ENCODE measurements at regions not wholly inside any gene's neighbourhood (a gene's known extent, or its start where the extent isn't known, plus 50 kb on each side); places are given as distances from the start of the nearest gene placed in this dataset.

DNA sequence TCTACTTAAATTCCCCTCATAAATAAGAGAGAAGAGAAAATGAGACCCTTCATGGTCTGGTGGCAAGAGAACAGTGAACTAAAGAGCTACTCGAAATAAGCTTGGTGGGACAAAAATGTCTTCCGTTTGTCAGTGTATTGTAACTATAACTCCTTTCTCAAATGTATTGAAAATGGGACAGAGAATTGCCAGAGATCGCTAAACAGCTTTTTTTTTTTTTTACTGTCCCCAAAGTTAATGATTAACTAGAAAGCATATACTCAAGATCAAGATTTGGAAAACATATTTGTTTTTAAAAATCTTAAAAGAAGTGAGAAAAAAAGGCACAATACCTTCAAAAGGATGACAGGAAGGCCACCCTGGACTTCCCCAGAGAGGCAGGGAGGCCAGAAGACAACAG is 206.4 kb upstream of the CTNND2 start:
- no peaks in the 10 kb centered on the region for H3K27me3 ChIP-seq
- intact Hi-C loops (cut with DNase I), result no loop called here
- H3K9me3 ChIP-seq, result no peaks in the 10 kb centered on the region
- no peak for DNase-seq (ENCODE audit: extremely low spot score)
- no peak for TF ChIP-seq EP300 (IDR thresholded peaks at IDR 0.05)
- TF ChIP-seq, protein P1, sequence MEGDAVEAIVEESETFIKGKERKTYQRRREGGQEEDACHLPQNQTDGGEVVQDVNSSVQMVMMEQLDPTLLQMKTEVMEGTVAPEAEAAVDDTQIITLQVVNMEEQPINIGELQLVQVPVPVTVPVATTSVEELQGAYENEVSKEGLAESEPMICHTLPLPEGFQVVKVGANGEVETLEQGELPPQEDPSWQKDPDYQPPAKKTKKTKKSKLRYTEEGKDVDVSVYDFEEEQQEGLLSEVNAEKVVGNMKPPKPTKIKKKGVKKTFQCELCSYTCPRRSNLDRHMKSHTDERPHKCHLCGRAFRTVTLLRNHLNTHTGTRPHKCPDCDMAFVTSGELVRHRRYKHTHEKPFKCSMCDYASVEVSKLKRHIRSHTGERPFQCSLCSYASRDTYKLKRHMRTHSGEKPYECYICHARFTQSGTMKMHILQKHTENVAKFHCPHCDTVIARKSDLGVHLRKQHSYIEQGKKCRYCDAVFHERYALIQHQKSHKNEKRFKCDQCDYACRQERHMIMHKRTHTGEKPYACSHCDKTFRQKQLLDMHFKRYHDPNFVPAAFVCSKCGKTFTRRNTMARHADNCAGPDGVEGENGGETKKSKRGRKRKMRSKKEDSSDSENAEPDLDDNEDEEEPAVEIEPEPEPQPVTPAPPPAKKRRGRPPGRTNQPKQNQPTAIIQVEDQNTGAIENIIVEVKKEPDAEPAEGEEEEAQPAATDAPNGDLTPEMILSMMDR (IDR thresholded peaks at IDR 0.05), result no peak
- no peak for TF ChIP-seq POLR2A (IDR thresholded peaks at IDR 0.05; ENCODE audit: low read depth)
- no peak for TF ChIP-seq POLR2AphosphoS5 (IDR thresholded peaks at IDR 0.05)
- H3K27ac ChIP-seq (replicated peaks in 1 of 4), result no peak overlapping the region
- H3K4me1 ChIP-seq, result no peaks in the 10 kb centered on the region
- no peak overlapping the region for H3K4me3 ChIP-seq
- H3K36me3 ChIP-seq, result no peaks in the 10 kb centered on the region
- 82% methylated on average over 3 of the region's 3 CpGs for WGBS

- TF ChIP-seq, protein P1 (IDR thresholded peaks at IDR 0.05), result no peak
- no peak for TF ChIP-seq POLR2A (IDR thresholded peaks at IDR 0.05; ENCODE audit: low read depth)
- Histone ChIP-seq H3K27ac (replicated peaks in 1 of 4) (no peak overlapping the region), H3K36me3 (no peaks in the 10 kb centered on the region), H3K27me3 (no peaks in the 10 kb centered on the region), H3K4me3 (no peak overlapping the region), H3K9me3 (no peaks in the 10 kb centered on the region), H3K4me1 (no peaks in the 10 kb centered on the region)
- no peak for DNase-seq (ENCODE audit: extremely low spot score)
- intact Hi-C loops (cut with DNase I), result no loop called here
- WGBS, result 43% methylated on average over 5 of the region's 5 CpGs
These were observed 204.9 kb upstream of the CTNND2 start for GRCh38 chr5:12109075-12109688.

DNA sequence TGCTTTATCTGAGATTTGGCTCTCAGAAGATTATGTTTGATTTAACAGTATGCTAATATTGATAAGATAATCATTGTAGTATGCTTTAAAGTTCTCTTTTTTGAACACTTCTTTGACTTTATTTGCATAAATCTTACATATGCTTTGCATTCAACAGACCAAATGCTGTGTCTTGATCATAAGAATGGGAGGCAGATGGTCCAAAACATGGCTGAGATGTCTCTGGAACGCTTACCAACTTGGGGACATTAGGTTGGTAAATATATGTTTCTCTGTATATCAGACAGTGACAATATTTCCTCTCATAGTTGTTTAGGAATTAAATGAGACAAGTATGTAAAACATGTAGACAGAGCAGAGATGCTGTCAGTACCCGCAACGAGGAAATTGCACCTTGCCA is 197.9 kb upstream of the CTNND2 start:
- Histone ChIP-seq H3K4me3 (no peak overlapping the region), H3K27ac (replicated peaks in 1 of 4) (no peak overlapping the region), H3K27me3 (no peaks in the 10 kb centered on the region), H3K9me3 (no peaks in the 10 kb centered on the region), H3K36me3 (no peaks in the 10 kb centered on the region), H3K4me1 (no peaks in the 10 kb centered on the region)
- TF ChIP-seq POLR2AphosphoS5 (IDR thresholded peaks at IDR 0.05) (no peak), EP300 (IDR thresholded peaks at IDR 0.05) (no peak), POLR2A (IDR thresholded peaks at IDR 0.05; ENCODE audit: low read depth) (no peak)
- TF ChIP-seq, protein P1 (IDR thresholded peaks at IDR 0.05), result no peak
- intact Hi-C loops (cut with DNase I), result no loop called here
- WGBS, result 83% methylated on average over 3 of the region's 3 CpGs
- no peak for DNase-seq (ENCODE audit: extremely low spot score)

DNA sequence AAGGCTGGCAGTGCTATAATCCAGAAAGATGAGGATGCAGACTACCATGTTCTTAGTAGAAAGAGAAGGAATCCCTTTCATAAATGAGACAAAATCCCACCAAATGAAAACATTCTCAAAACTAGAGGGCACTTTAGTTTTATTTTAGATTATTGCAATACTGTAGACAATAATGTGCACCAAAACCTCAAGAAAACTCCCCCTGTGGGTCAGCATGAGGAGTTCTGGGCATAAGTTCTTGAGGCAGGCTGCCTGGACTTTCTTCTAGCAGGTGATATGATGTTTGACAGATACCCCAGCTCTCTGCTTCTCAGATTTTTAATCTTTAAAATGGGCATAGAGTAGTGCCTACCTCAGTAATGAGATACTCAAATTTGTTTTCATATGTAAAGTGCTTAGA is 196.3 kb upstream of the CTNND2 start:
- no peaks in the 10 kb centered on the region for H3K36me3 ChIP-seq
- no peak for DNase-seq (ENCODE audit: extremely low spot score)
- H3K4me1 ChIP-seq, result no peaks in the 10 kb centered on the region
- TF ChIP-seq POLR2A (IDR thresholded peaks at IDR 0.05; ENCODE audit: low read depth) (no peak), POLR2AphosphoS5 (IDR thresholded peaks at IDR 0.05) (no peak), EP300 (IDR thresholded peaks at IDR 0.05) (no peak)
- TF ChIP-seq, protein P1 (IDR thresholded peaks at IDR 0.05), result no peak
- no peak overlapping the region for H3K27ac ChIP-seq (replicated peaks in 1 of 4)
- H3K27me3 ChIP-seq, result no peaks in the 10 kb centered on the region
- intact Hi-C loops (cut with DNase I), result no loop called here
- no peaks in the 10 kb centered on the region for H3K9me3 ChIP-seq
- no peak overlapping the region for H3K4me3 ChIP-seq

DNA sequence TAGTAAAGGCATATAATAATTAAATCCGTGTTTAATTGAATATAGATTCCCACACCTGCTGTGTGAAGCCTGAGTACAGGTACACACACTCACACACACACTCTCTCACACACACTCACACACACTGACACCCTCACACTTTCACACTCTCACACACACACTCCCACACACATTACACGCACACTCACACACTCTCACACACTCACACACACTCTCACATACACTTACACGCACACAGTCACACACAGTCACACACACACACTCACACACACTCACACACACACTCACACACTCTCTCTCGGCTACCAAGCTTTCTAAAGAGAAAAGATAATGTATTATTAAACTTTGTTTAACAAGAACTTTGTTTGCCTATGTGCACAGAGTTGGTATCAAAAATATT is 195.1 kb upstream of the CTNND2 start:
- H3K27me3 ChIP-seq, result no peaks in the 10 kb centered on the region
- no peak for DNase-seq (ENCODE audit: extremely low spot score)
- H3K9me3 ChIP-seq, result no peaks in the 10 kb centered on the region
- H3K4me1 ChIP-seq, result no peaks in the 10 kb centered on the region
- H3K36me3 ChIP-seq, result no peaks in the 10 kb centered on the region
- no peak overlapping the region for H3K27ac ChIP-seq (replicated peaks in 1 of 4)
- WGBS, result 74% methylated on average over 4 of the region's 4 CpGs
- intact Hi-C loops (cut with DNase I), result no loop called here
- TF ChIP-seq POLR2AphosphoS5 (IDR thresholded peaks at IDR 0.05) (no peak), EP300 (IDR thresholded peaks at IDR 0.05) (no peak), POLR2A (IDR thresholded peaks at IDR 0.05; ENCODE audit: low read depth) (no peak)
- TF ChIP-seq, protein P1 (IDR thresholded peaks at IDR 0.05), result no peak
- H3K4me3 ChIP-seq, result no peak overlapping the region

All from esophagus muscularis mucosa (tissue), 4 donors.